WTC11 (cell line): ENCODE measurements at regions not wholly inside any gene's neighbourhood (a gene's known extent, or its start where the extent isn't known, plus 50 kb on each side); places are given as distances from the start of the nearest gene placed in this dataset.

Experiments used
- ATAC-seq: fragments of 200-7000 bp; cut with Tn5 transposase; 2 replicates; pipeline ENCODE4 v1.10.0; 2021; ENCODE audit warnings: mild to moderate bottlenecking, moderate library complexity
- CTCF ChIA-PET: fragments of 300-600 bp; sonication (Branson Sonifier 250); formaldehyde crosslinking; loops from one replicate; lab custom pipeline; 2021; ENCODE audit warnings: antibody characterized with exemption; lab: Charles Lee
- POLR2A ChIA-PET: fragments of 350-600 bp; sonication (Branson Sonifier 250); formaldehyde crosslinking; loops from one replicate; lab custom pipeline; 2021; ENCODE audit warnings: antibody characterized with exemption; lab: Charles Lee
- DNase-seq: peaks from one replicate; pipeline ENCODE4 v3.0.0; 2021; ENCODE audit warnings: low spot score
- H3K27ac Mint-ChIP-seq: 2 replicates; pipeline ENCODE4 v1.8.0; 2021; ENCODE audit warnings: mixed read lengths
- H3K27me3 Mint-ChIP-seq: 2 replicates; pipeline ENCODE4 v1.8.0; 2021; ENCODE audit warnings: low read depth, mild to moderate bottlenecking, moderate library complexity, mixed read lengths
- H3K36me3 Mint-ChIP-seq: 2 replicates; pipeline ENCODE4 v1.8.0; 2021; ENCODE audit warnings: mixed read lengths
- H3K4me1 Mint-ChIP-seq: 2 replicates; pipeline ENCODE4 v1.8.0; 2022; ENCODE audit warnings: mixed read lengths
- H3K4me3 Mint-ChIP-seq: 2 replicates; pipeline ENCODE4 v1.8.0; 2021; ENCODE audit warnings: mild to moderate bottlenecking, moderate library complexity, mixed read lengths
- H3K9me3 Mint-ChIP-seq: 2 replicates; pipeline ENCODE4 v1.8.0; 2021; ENCODE audit warnings: mixed read lengths
- AR ChIP-seq: fragments of 250-450 bp; sonication (Bioruptor Pico); IDR thresholded peaks from 2 replicates; pipeline ENCODE4 v1.9.0; 2021; ENCODE audit warnings: mild to moderate bottlenecking
- ATF6 ChIP-seq: sonication (generic); formaldehyde crosslinking; IDR thresholded peaks from 2 replicates; pipeline ENCODE4 v1.8.1; 2023; ENCODE audit warnings: mild to moderate bottlenecking, missing genetic modification reagents
- CREM ChIP-seq: sonication (generic); formaldehyde crosslinking; IDR thresholded peaks from 2 replicates; pipeline ENCODE4 v1.8.1; 2022; ENCODE audit warnings: mild to moderate bottlenecking, missing genetic modification reagents, moderate library complexity
- ERG ChIP-seq: fragments of 250-450 bp; sonication (Bioruptor Pico); IDR thresholded peaks from 2 replicates; pipeline ENCODE4 v1.8.0; 2021; ENCODE audit warnings: mild to moderate bottlenecking
- FOXJ3 ChIP-seq: sonication (generic); formaldehyde crosslinking; IDR thresholded peaks from 2 replicates; pipeline ENCODE4 v1.9.0; 2021; ENCODE audit warnings: missing genetic modification reagents, mild to moderate bottlenecking, borderline replicate concordance
- GABPB1 ChIP-seq: sonication (generic); formaldehyde crosslinking; IDR thresholded peaks from 2 replicates; pipeline ENCODE4 v1.8.1; 2023; ENCODE audit warnings: mild to moderate bottlenecking, missing genetic modification reagents
- IRF1 ChIP-seq: sonication (generic); formaldehyde crosslinking; IDR thresholded peaks from 2 replicates; pipeline ENCODE4 v1.8.0; 2023; ENCODE audit warnings: missing genetic modification reagents
- MLX ChIP-seq: sonication (generic); formaldehyde crosslinking; IDR thresholded peaks from 2 replicates; pipeline ENCODE4 v1.8.1; 2023; ENCODE audit warnings: mild to moderate bottlenecking, missing genetic modification reagents, moderate library complexity
- NFE2L1 ChIP-seq: sonication (generic); formaldehyde crosslinking; IDR thresholded peaks from 2 replicates; pipeline ENCODE4 v1.8.1; 2023; ENCODE audit warnings: missing genetic modification reagents
- PREB ChIP-seq: sonication (generic); formaldehyde crosslinking; IDR thresholded peaks from 2 replicates; pipeline ENCODE4 v1.8.1; 2022; ENCODE audit warnings: mild to moderate bottlenecking, missing genetic modification reagents, moderate library complexity, borderline replicate concordance
- PRRX2 ChIP-seq: fragments of 250-450 bp; sonication (Bioruptor Pico); IDR thresholded peaks from 2 replicates; pipeline ENCODE4 v1.8.0; 2021; ENCODE audit warnings: mild to moderate bottlenecking
- SMAD4 ChIP-seq: sonication (generic); formaldehyde crosslinking; IDR thresholded peaks from 2 replicates; pipeline ENCODE4 v1.8.0; 2022; ENCODE audit warnings: mild to moderate bottlenecking, missing genetic modification reagents
- USF1 ChIP-seq: sonication (generic); formaldehyde crosslinking; IDR thresholded peaks from 2 replicates; pipeline ENCODE4 v1.8.0; 2022; ENCODE audit warnings: mild to moderate bottlenecking, missing genetic modification reagents
- ZNF138 ChIP-seq: sonication (generic); formaldehyde crosslinking; conservative IDR thresholded peaks from 2 replicates; pipeline ENCODE4 v1.8.1; 2022; ENCODE audit warnings: mild to moderate bottlenecking, moderate library complexity, missing genetic modification reagents
- ZNF425 ChIP-seq: fragments of 250-450 bp; sonication (Bioruptor Pico); conservative IDR thresholded peaks from 2 replicates; pipeline ENCODE4 v1.9.0; 2021; ENCODE audit warnings: mild to moderate bottlenecking
- ZNF532 ChIP-seq: fragments of 250-450 bp; sonication (Bioruptor Pico); IDR thresholded peaks from 2 replicates; pipeline ENCODE4 v1.9.0; 2021; ENCODE audit warnings: mild to moderate bottlenecking, borderline replicate concordance
- ZSCAN18 ChIP-seq: fragments of 250-450 bp; sonication (Bioruptor Pico); IDR thresholded peaks from 2 replicates; pipeline ENCODE4 v2.1.2; 2022; ENCODE audit warnings: mild to moderate bottlenecking, moderate library complexity

- TF ChIP-seq USF1 (CRISPR knock-in tag), result no peak
- TF ChIP-seq PREB (CRISPR knock-in tag), result no peak
- no peak for TF ChIP-seq ZNF138 (CRISPR knock-in tag)
- no peak for TF ChIP-seq FOXJ3 (CRISPR knock-in tag)
- TF ChIP-seq NFE2L1, result no peak
- no peak for TF ChIP-seq CREM
- TF ChIP-seq ZNF425 (CRISPR knock-in tag), result no peak
- TF ChIP-seq ERG (CRISPR knock-in tag), result no peak
- no peak for TF ChIP-seq MLX (CRISPR knock-in tag)
- TF ChIP-seq SMAD4 (CRISPR knock-in tag), result no peak
- TF ChIP-seq ZNF532 (CRISPR knock-in tag), result no peak
- TF ChIP-seq PRRX2 (CRISPR knock-in tag), result no peak
Observed at GRCh38 chr4:84413976-84414375, 85.1 kb downstream of the NKX6-1 start (continued).

- DNase-seq (no peak), ATAC-seq (no peak)
- POLR2A ChIA-PET, result no interaction called here
- Mint-ChIP-seq H3K27me3 (peaks cover 6% of the 10 kb centered on the region; the same call in 1 of the 2 replicates), H3K4me3 (no peak overlapping the region), H3K36me3 (no peaks in the 10 kb centered on the region), H3K27ac (no peak overlapping the region), H3K9me3 (no peaks in the 10 kb centered on the region), H3K4me1 (peaks cover 9% of the 10 kb centered on the region; the same call in 1 of the 2 replicates)
- CTCF ChIA-PET, result no interaction called here
- TF ChIP-seq GABPB1 (CRISPR knock-in tag) (no peak), PRRX2 (CRISPR knock-in tag) (no peak), IRF1 (no peak), ZSCAN18 (CRISPR knock-in tag) (no peak), AR (CRISPR knock-in tag) (no peak), ATF6 (no peak)
Observed at GRCh38 chr4:84413480-84413879, 85.6 kb downstream of the NKX6-1 start.
